G401.6 (cell line): ENCODE measurements at regions not wholly inside any gene's neighbourhood (a gene's known extent, or its start where the extent isn't known, plus 50 kb on each side); places are given as distances from the start of the nearest gene placed in this dataset.
A peak's percentile ranks its signal among the peaks of the same experiment; 100 is the strongest.

Experiments
- FAIRE-seq: peaks from 2 replicates; lab custom pipeline; 2012; peaks lifted over from hg19 to GRCh38; lab: Jason Lieb, UNC

- FAIRE-seq = no peak
Observed at GRCh38 chr4:119932277-119932676, 134.4 kb downstream of the MAD2L1 start.

- FAIRE-seq = no peak
Observed at GRCh38 chr4:119930546-119930945, 136.1 kb downstream of the MAD2L1 start.

- FAIRE-seq = no peak
Observed at GRCh38 chr4:119921830-119922229, 144.8 kb downstream of the MAD2L1 start.

GRCh38 chr4:119906277-119906676 is 160.4 kb downstream of the MAD2L1 start:
- FAIRE-seq = no peak

- no peak for FAIRE-seq
Observed at GRCh38 chr4:119898211-119898610, 168.4 kb downstream of the MAD2L1 start.

- no peak for FAIRE-seq
Observed at GRCh38 chr4:119897260-119897659, 169.4 kb downstream of the MAD2L1 start.

- no peak for FAIRE-seq
Observed at GRCh38 chr4:119894650-119895208, 171.9 kb downstream of the MAD2L1 start.

- FAIRE-seq = no peak
Observed at GRCh38 chr4:119873794-119874325, 192.8 kb downstream of the MAD2L1 start.

GRCh38 chr4:119873132-119873531 is 193.5 kb downstream of the MAD2L1 start:
- no peak for FAIRE-seq

- FAIRE-seq = no peak
Observed at GRCh38 chr4:119872371-119873016, 194.2 kb downstream of the MAD2L1 start.

GRCh38 chr4:119870856-119871255 is 195.8 kb downstream of the MAD2L1 start:
- FAIRE-seq = no peak

- peak; percentile 42 for FAIRE-seq
Observed at GRCh38 chr4:119865789-119866188, 200.9 kb downstream of the MAD2L1 start.

GRCh38 chr4:119865389-119865788 is 201.3 kb downstream of the MAD2L1 start:
- FAIRE-seq = no peak

GRCh38 chr4:119861731-119862130 is 204.9 kb downstream of the MAD2L1 start:
- FAIRE-seq = no peak

- no peak for FAIRE-seq
Observed at GRCh38 chr4:119858176-119858575, 208.5 kb downstream of the MAD2L1 start.

- FAIRE-seq = no peak
Observed at GRCh38 chr4:119854364-119854763, 212.3 kb downstream of the MAD2L1 start.

GRCh38 chr4:119851649-119852048 is 215.0 kb downstream of the MAD2L1 start:
- no peak for FAIRE-seq

- no peak for FAIRE-seq
Observed at GRCh38 chr4:119841361-119841760, 212.8 kb upstream of the PDE5A start.

GRCh38 chr4:119835613-119835910 is 207.0 kb upstream of the PDE5A start:
- FAIRE-seq = no peak

GRCh38 chr4:119834906-119835612 is 206.5 kb upstream of the PDE5A start:
- no peak for FAIRE-seq

- no peak for FAIRE-seq
Observed at GRCh38 chr4:119833611-119834010, 205.0 kb upstream of the PDE5A start.

GRCh38 chr4:119832776-119833175 is 204.2 kb upstream of the PDE5A start:
- FAIRE-seq = no peak

GRCh38 chr4:119829326-119829725 is 200.7 kb upstream of the PDE5A start:
- no peak for FAIRE-seq

- no peak for FAIRE-seq
Observed at GRCh38 chr4:119825696-119826095, 197.1 kb upstream of the PDE5A start.
